ENCODE measurements at regions not wholly inside any gene's neighbourhood (a gene's known extent, or its start where the extent isn't known, plus 50 kb on each side); places are given as distances from the start of the nearest gene placed in this dataset.

DNA sequence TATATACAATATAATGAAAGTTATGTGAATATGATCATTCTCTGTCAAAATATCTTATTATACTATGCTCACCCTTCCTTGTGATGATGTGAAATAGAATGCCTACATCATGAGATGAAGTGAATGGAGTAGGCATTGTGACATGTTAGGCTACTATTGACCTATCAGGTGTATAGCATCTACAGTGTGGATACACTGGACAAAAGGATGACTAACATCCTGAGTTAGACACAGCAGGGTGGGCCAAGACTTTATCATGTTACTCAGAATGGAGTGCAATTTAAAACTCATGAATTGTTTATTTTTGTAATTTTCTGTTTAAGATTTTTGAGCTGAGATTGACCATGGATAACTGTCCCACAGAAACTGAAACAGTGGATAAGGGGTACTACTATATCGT lies 53.4 kb upstream of the NAV3 start:
- Histone ChIP-seq H3K9me3 (ENCODE audit: control insufficient read depth, insufficient read depth, low read depth, low read length) (no peaks in the 10 kb centered on the region), H3K36me3 (ENCODE audit: control insufficient read depth, insufficient read depth, low read length) (no peaks in the 10 kb centered on the region), H3K4me1 (ENCODE audit: control insufficient read depth, insufficient read depth, low read length) (no peaks in the 10 kb centered on the region), H3K4me3 (ENCODE audit: low read depth in 2 of 2, low read length in 2 of 2) (no peak overlapping the region), H3K27me3 (ENCODE audit: control insufficient read depth, insufficient read depth, low read length) (no peaks in the 10 kb centered on the region), H3K27ac (ENCODE audit: low read length) (no peak overlapping the region)
- ATAC-seq: no peak
- TF ChIP-seq SIN3A (IDR thresholded peaks at IDR 0.05; ENCODE audit: borderline replicate concordance, insufficient read depth, low read depth, low read length) (no peak), POLR2AphosphoS5 (IDR thresholded peaks at IDR 0.05; ENCODE audit: low read depth, low read length) (no peak), TCF7L2 (IDR thresholded peaks at IDR 0.05; ENCODE audit: low read depth, low read length) (no peak)
- TF ChIP-seq, protein P1, sequence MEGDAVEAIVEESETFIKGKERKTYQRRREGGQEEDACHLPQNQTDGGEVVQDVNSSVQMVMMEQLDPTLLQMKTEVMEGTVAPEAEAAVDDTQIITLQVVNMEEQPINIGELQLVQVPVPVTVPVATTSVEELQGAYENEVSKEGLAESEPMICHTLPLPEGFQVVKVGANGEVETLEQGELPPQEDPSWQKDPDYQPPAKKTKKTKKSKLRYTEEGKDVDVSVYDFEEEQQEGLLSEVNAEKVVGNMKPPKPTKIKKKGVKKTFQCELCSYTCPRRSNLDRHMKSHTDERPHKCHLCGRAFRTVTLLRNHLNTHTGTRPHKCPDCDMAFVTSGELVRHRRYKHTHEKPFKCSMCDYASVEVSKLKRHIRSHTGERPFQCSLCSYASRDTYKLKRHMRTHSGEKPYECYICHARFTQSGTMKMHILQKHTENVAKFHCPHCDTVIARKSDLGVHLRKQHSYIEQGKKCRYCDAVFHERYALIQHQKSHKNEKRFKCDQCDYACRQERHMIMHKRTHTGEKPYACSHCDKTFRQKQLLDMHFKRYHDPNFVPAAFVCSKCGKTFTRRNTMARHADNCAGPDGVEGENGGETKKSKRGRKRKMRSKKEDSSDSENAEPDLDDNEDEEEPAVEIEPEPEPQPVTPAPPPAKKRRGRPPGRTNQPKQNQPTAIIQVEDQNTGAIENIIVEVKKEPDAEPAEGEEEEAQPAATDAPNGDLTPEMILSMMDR (IDR thresholded peaks at IDR 0.05): no peak
- TF ChIP-seq, protein P2, sequence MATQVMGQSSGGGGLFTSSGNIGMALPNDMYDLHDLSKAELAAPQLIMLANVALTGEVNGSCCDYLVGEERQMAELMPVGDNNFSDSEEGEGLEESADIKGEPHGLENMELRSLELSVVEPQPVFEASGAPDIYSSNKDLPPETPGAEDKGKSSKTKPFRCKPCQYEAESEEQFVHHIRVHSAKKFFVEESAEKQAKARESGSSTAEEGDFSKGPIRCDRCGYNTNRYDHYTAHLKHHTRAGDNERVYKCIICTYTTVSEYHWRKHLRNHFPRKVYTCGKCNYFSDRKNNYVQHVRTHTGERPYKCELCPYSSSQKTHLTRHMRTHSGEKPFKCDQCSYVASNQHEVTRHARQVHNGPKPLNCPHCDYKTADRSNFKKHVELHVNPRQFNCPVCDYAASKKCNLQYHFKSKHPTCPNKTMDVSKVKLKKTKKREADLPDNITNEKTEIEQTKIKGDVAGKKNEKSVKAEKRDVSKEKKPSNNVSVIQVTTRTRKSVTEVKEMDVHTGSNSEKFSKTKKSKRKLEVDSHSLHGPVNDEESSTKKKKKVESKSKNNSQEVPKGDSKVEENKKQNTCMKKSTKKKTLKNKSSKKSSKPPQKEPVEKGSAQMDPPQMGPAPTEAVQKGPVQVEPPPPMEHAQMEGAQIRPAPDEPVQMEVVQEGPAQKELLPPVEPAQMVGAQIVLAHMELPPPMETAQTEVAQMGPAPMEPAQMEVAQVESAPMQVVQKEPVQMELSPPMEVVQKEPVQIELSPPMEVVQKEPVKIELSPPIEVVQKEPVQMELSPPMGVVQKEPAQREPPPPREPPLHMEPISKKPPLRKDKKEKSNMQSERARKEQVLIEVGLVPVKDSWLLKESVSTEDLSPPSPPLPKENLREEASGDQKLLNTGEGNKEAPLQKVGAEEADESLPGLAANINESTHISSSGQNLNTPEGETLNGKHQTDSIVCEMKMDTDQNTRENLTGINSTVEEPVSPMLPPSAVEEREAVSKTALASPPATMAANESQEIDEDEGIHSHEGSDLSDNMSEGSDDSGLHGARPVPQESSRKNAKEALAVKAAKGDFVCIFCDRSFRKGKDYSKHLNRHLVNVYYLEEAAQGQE (IDR thresholded peaks at IDR 0.05; ENCODE audit: insufficient read depth in 1 of 2, low read depth in 2 of 2, low read length in 1 of 2): no peak
- in situ Hi-C loops (cut with HindIII; ENCODE audit: low pct_unique_long_range_greater_than_20kb, low sequenced_read_pairs) (no loop called here), intact Hi-C loops (cut with micrococcal nuclease; ENCODE audit: unreplicated experiment) (no loop called here)
- no peak for DNase-seq (ENCODE audit: low read depth, low spot score)
- ChIA-PET POLR2A (no interaction called here), CTCF (no interaction called here)
- BruUV-seq (replicated peaks): no TSS peak

DNA sequence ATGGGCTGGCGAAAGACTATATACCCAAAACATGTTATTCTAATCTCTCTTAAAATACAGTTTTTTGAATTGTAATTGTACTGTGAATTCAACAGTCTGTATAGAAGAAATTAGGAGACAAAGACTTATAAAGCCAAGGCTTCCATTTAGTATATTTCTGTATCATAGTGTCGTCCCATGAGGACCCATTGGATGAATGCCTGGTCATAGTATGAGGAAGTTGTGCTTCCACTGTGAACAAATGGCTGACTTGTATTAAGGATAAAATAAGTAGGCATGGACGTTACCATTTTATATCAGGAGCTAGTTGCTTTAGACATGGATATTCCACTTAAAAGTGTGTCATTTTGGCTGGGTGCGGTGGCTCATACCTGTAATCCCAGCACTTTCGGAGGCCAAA lies 55.9 kb upstream of the NAV3 start:
- no peak for ATAC-seq
- Histone ChIP-seq H3K36me3 (ENCODE audit: control insufficient read depth, insufficient read depth, low read length) (no peaks in the 10 kb centered on the region), H3K4me3 (ENCODE audit: low read depth in 2 of 2, low read length in 2 of 2) (no peak overlapping the region), H3K27me3 (ENCODE audit: control insufficient read depth, insufficient read depth, low read length) (no peaks in the 10 kb centered on the region), H3K27ac (ENCODE audit: low read length) (no peak overlapping the region), H3K9me3 (ENCODE audit: control insufficient read depth, insufficient read depth, low read depth, low read length) (no peaks in the 10 kb centered on the region), H3K4me1 (ENCODE audit: control insufficient read depth, insufficient read depth, low read length) (no peaks in the 10 kb centered on the region)
- no peak for DNase-seq (ENCODE audit: low read depth, low spot score)
- TF ChIP-seq POLR2AphosphoS5 (IDR thresholded peaks at IDR 0.05; ENCODE audit: low read depth, low read length): no peak
- no peak for TF ChIP-seq SIN3A (IDR thresholded peaks at IDR 0.05; ENCODE audit: borderline replicate concordance, insufficient read depth, low read depth, low read length)
- no peak for TF ChIP-seq TCF7L2 (IDR thresholded peaks at IDR 0.05; ENCODE audit: low read depth, low read length)
- TF ChIP-seq, protein P1 (IDR thresholded peaks at IDR 0.05): no peak
- intact Hi-C loops (cut with micrococcal nuclease; ENCODE audit: unreplicated experiment) (no loop called here), in situ Hi-C loops (cut with HindIII; ENCODE audit: low pct_unique_long_range_greater_than_20kb, low sequenced_read_pairs) (no loop called here)
- POLR2A ChIA-PET: no interaction called here
- CTCF ChIA-PET: no interaction called here
- BruUV-seq (replicated peaks): no TSS peak

All from Panc1 (cell line).